ENCODE measurements at regions not wholly inside any gene's neighbourhood (a gene's known extent, or its start where the extent isn't known, plus 50 kb on each side); places are given as distances from the start of the nearest gene placed in this dataset.

DNA sequence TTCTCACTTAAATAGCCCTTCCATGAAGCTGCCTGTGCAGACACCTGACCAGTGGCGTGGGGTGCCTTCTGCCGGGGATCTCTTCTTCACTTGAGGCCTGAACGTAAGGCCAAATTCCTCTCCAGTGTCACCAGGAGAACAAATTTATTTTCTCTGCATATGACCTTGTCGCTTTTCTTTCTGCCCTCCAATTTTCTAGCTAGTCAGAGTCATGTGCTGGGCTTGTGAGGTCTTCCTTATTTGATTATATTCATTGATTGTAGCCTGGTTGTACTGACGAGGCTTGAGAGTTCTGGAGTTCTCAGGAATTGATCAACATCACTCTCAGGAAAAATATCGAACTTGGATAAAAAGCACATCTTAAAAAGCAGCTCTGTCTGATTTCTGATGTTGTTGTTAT is 255.7 kb downstream of the BUB3 start:
- DNase-seq (ENCODE audit: low read depth) = no peak

DNA sequence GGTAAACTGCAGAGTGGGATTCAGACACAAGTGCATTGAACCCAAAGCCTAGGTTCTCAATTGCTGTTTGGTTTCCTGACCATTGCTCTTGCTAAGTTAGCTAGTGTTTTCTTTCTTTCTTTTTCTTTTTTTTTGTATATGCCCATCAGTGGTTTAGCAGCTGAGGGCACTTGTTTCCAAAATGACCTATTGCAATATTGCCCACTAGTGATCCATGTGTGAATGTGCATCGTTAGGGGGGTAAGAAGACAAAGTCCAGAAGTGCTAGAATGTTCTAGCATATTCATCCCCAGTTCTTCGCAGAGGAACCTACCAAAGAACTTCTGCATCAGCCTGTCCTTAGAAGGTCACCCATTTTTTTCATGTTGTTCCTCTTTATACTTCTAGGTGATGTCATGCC is 252.8 kb upstream of the GPR26 start:
- DNase-seq (ENCODE audit: low read depth) = no peak

DNA sequence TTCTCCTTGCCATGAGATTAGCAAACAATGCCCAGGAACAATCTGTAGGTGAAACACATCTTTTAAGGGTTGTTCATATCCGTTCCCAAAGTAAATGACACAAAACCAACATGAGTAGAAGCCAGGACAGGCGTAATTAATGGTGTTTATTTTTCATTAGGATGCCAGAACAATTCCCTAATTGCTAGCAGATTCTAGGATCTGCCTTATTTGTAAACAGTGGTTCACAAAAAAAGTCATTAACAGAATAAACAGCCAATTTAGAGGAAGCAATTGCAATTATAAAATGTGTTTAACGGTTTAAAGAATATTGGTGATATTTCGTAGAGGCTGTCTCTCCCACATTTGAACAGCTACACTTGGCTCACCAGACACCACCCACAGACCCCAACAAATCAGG is 250.6 kb upstream of the GPR26 start:
- DNase-seq (ENCODE audit: low read depth) = no peak

- DNase-seq (ENCODE audit: low read depth) = no peak
These were observed 248.7 kb upstream of the GPR26 start for GRCh38 chr10:123417414-123417813.

GRCh38 chr10:123421461-123421860 is 244.7 kb upstream of the GPR26 start:
- no peak for DNase-seq (ENCODE audit: low read depth)

DNA sequence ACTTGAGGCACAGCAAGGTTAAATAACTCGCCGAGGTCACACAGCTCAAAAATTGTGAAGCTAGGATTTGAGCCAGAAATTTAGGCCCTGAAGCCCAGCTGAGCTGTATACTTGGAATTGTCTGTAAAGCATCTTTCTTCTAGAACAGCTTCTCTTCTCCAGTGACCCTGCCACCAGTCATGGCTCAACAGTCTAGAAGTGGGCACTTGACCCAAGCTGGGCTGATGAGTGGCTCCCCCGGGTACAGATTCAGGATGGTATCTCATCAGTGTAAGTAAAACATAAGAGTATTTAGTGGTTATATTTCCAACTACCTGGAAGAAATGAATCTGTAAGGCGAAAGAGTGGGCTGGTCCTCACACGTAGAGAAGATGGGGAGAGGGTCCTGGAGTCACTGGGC is 243.9 kb upstream of the GPR26 start:
- DNase-seq (ENCODE audit: low read depth) = no peak

DNA sequence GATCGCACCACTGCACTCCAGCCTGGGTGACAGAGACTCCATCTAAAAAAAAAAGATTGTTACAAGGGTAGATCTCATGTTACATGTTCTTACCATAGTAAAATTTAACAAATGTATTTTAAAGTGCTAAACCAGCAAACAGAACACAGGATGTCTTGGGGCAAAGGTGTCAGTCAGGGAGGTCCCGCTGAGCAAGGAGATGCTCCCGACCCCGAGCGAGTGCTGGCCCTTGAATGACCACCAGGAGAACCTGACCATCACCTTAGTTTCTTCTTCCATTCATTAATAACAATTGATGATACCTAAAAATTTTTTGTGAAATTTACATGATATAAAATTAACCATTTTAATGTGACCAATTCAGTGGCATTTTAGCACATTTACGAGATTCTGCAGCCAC is 241.6 kb upstream of the GPR26 start:
- DNase-seq (ENCODE audit: low read depth) = no peak

- DNase-seq (ENCODE audit: low read depth) = no peak
These were observed 240.5 kb upstream of the GPR26 start for GRCh38 chr10:123425680-123426079.

DNA sequence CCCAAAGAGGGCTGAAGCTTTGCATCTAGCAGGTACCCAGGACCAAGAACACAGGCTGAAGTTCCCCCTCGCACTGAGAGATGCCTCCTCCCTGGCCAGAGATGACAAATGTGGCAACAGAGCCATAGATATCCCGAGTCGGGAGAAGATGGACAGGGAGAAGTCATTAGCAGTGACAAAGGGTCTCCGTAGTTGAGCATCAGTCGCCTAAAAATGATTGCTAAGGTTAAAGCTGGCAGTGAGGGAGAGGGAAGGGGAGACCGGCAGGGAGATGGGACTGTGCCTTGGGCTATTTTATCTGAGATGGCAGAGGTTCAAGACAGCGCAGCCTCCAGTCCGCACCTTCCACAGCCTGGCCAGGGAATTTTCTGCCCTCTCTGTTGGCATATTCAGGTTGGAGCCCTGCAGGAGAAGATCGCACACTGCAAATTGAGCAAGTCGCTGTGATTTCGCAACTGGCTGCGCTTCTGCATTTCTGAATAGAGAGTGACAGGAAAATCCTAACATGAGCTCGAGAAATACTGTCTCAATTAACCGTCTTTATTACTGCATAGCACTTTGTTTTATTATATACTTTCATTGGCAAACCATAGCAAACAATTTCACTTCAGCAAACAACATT is 238.9 kb upstream of the GPR26 start:
- no peak for DNase-seq (ENCODE audit: low read depth)

GRCh38 chr10:123428391-123428790 is 237.8 kb upstream of the GPR26 start:
- no peak for DNase-seq (ENCODE audit: low read depth)

- no peak for DNase-seq (ENCODE audit: low read depth)
These were observed 236.4 kb upstream of the GPR26 start for GRCh38 chr10:123429706-123430221.

DNA sequence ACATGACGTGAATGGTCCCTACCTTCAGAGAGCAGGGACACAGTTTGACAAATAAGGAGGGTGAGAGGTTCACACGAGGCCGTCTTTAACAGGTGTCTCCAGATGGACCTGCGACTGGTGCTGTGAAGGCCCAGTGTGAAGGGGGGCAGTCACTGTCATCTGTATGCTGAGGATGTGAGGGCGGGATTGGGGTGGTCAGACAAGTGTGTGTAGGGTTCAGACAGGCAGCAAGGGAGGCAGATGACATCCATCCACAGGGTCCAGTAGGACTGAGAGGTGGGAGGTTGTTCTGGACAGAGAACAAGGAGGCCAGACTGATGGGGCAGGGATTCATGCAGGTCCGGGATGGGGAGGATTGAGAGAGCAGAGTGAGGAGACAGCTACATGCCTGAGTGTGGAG is 232.6 kb upstream of the GPR26 start:
- DNase-seq (ENCODE audit: low read depth) = no peak

GRCh38 chr10:123434435-123435039 is 231.6 kb upstream of the GPR26 start:
- DNase-seq (ENCODE audit: low read depth) = no peak

DNA sequence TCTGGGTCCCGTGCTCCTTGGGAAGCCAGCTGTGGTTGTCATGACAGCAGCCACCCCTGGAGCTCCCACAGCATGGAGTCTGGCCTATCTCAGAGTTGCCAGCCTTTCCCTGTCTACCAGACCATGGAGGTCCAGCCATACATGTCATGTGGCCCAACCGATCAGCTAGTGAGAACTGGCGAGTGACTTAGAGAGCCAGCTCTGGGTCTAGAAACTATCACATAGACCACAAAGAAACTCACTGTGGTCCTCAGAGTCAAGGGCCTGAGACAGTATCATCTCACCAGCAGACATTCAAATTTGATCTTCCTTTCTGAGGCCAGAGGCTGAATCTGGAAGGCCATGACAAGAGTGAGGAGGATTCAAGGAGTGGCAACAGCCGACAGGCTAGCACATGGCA is 223.3 kb upstream of the GPR26 start:
- DNase-seq (ENCODE audit: low read depth) = no peak

- no peak for DNase-seq (ENCODE audit: low read depth)
These were observed 222.2 kb upstream of the GPR26 start for GRCh38 chr10:123443924-123444323.

GRCh38 chr10:123445261-123445775 is 220.8 kb upstream of the GPR26 start:
- no peak for DNase-seq (ENCODE audit: low read depth)

DNA sequence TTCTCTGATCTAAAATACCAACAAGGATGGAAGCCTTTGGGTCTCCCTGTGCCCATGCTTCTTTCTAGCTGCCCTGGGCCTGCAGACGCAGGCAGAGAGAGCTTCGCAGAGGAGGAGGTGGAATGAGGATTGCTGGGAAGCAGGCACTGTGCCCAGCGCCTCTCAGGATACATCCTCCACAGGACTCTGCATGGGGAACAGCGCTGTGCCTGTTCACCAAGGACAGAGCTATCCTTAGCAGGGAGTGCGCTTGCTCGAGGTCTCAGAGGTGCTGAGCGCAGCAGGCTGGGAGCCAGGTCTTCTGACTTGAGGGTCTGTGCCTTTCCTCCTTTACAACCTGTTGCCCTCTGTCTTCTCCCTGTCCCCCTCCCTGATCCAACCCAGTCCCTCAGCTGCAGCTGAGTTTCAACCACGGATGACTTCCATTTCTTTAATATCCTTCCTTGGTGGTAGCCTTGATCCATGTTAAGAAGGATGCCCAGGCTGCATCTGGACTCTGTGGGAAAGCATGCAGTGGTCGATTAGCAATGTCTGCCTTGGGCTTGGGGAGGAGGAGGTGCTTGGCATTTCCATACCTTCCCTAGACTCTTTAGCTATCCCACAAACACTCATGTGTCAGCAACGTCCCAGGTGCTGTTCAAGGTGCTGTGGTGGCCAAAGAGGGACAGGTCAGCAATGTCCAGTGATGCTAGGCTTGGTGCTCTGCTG is 219.6 kb upstream of the GPR26 start:
- DNase-seq (ENCODE audit: low read depth) = no peak

DNA sequence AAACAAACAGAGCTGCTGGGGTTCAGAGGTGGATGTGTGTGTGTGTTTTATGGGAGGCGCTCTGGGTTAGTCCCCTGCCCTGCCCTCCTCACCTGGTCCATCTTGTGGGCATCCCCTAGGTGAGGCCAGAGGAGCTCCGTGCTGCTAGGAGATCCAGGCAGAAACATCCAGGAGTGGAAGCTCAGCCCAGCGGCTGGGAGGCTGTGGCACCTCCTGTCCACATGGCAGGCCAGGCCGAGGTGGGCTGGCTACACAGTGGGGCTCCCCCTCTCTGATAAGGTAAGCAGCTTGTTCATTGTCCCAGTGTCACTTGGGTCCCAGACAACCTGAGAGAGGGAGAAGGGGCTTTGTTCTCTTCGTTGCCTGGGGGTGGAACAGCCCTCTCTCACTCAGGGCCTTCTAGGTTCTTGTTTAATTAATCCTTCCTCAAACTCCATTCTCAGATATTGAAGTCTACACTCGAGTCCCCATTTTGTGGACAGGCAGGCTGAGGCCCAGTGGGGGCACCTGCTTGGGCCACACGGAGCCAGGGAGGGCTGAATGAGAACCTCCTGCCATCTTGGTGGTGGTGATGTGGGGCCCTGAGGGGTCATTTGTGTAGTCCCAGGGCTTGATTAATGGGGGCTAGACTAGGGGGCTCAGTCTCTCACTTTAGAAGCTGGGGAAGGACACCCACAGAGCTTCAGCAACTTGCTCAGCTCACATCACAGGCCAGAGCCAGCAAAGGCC is 216.8 kb upstream of the GPR26 start:
- DNase-seq (ENCODE audit: low read depth) = no peak

DNA sequence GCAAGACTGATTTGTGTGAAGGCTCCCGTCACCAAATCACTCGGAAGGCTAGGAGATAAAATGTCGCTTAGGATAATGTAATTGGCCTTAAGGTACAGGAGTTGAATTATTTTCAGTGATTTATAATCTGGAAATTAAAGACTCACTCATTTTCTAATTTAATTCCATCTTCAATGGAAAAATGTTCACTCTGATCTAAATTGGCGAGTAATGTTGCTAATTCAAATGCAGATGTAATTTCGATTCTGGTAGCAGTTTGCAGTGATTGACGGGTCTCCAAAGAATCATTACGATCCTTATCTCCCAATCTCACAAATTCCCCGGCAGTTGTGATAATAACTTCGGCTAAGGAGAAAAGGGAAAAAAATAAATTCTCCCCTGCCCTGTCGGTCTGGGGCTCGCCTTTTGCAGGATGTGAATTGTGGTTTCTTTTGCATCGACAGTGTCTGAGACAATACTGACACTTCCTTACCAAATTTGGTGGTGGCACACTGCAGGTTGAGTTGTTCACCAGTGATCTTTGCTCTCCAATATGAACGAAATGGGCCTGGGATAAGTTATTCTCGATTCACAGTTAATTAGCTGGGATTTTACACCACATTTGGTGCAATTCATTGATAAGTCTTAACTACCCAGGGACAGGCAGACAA is 215.1 kb upstream of the GPR26 start:
- DNase-seq (ENCODE audit: low read depth) = no peak

DNA sequence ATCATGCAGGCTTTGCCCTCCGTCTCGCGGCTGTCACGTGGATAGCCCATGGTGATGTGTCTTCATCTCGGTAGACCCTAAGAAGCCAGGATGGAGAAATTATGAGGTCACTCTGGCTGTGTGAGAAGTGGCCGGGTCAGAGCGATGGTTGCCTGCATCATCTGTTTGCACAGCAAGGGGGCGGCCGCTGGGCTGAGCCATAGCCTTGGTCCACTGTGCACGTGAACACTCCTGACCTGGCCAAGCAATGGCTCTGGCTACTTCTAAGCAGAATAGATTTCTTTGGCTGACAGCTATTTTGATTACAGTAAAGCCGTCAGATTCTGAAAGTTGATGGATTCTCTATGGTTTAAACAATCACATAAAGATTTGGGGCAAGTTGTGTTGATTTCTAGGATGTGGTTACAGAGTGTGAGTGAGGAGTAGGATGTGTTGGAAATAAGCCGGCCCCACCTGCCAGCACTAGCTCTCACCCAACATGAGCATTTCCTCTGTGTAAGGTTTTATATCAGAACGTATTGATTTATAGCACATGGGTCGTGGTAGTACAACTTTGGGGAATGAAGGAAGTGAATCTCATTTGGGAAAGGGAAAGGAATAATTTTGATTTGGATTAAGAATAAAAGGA is 214.4 kb upstream of the GPR26 start:
- no peak for DNase-seq (ENCODE audit: low read depth)

DNA sequence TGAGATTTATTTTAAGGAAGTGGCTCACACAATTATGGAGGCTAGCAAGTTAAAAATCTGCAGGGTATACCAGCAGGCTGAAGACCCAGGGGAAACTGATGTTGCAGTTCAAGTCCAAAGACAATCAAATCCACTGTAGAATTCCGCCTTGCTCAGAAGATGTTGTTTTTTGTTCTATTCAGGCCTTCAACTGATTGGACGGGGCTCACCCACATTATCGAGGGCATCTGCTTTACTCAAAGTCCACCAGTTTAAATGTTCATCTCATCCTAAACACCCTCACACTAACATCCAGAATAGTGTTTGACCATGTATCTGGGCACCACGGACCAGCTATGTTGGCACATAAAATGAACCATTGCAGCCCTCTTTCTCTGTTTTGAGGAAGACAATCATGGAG is 211.2 kb upstream of the GPR26 start:
- no peak for DNase-seq (ENCODE audit: low read depth)

DNA sequence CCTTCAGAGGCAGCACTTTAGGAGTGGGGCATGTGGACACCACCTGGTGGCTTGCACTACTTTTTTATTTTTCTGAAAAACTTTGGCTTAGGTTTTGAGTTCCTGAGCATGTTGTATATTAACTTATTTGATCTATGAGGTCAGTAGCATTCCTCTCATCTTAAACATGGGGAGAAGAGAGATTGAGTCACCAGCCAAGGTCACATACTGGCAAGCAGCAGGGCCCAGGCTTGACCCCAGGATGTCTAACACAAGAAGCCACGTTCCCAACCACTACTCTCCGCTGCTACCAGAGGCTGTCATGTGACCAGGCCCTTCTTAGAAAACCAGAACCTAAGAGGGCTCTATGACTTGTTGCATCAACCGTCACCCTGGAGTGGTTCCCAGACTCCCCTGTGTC is 210.3 kb upstream of the GPR26 start:
- DNase-seq (ENCODE audit: low read depth) = no peak
